ENCODE measurements at regions not wholly inside any gene's neighbourhood (a gene's known extent, or its start where the extent isn't known, plus 50 kb on each side); places are given as distances from the start of the nearest gene placed in this dataset.

DNA sequence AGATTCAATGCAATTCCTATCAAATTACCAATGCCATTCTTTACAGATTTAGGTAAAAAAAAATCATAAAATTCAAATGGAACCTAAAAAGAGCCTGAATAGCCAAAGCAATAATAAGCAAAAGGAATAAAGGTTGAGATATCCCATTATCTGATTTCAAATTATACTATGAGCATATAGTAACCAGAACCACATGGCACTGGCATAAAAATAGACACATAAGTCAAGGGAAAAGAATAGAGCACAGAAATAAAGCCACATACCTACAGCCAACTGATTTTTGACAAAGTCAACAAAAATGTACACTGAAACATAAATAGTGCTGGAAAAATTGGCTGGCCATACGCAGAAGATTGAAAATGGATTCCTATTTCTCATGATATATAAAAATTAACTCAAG lies 853.7 kb downstream of the FAT4 start:
- TF ChIP-seq, protein P1, sequence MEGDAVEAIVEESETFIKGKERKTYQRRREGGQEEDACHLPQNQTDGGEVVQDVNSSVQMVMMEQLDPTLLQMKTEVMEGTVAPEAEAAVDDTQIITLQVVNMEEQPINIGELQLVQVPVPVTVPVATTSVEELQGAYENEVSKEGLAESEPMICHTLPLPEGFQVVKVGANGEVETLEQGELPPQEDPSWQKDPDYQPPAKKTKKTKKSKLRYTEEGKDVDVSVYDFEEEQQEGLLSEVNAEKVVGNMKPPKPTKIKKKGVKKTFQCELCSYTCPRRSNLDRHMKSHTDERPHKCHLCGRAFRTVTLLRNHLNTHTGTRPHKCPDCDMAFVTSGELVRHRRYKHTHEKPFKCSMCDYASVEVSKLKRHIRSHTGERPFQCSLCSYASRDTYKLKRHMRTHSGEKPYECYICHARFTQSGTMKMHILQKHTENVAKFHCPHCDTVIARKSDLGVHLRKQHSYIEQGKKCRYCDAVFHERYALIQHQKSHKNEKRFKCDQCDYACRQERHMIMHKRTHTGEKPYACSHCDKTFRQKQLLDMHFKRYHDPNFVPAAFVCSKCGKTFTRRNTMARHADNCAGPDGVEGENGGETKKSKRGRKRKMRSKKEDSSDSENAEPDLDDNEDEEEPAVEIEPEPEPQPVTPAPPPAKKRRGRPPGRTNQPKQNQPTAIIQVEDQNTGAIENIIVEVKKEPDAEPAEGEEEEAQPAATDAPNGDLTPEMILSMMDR (IDR thresholded peaks at IDR 0.05; ENCODE audit: insufficient read depth, low read depth, low read length, missing control alignments), result no peak
- DNase-seq (ENCODE audit: low read depth), result no peak
- H3K4me3 ChIP-seq (ENCODE audit: low read depth, low read length), result no peak overlapping the region

DNA sequence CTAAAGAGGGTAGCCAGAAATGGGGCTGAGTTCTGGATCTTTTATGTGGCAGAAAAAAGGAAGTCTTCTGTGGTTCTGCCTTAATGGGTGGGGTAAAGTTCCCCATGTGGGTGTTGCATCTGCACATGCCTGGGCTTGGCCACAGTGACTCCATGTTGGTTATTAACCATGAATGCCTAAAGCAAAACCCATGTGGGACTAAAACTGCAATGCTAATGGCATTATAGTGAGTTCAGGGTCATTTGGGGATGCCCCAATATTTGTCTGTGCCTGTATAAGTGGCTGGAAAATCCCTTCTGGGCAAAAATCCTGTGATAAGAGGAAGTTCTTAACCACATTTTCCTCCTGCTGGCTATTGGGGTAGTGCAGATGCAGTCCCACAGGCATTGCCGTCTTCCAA lies 857.4 kb downstream of the FAT4 start:
- DNase-seq (ENCODE audit: low read depth), result peak; percentile 12
- TF ChIP-seq, protein P1 (IDR thresholded peaks at IDR 0.05; ENCODE audit: insufficient read depth, low read depth, low read length, missing control alignments), result no peak
- H3K4me3 ChIP-seq (ENCODE audit: low read depth, low read length), result no peak overlapping the region

DNA sequence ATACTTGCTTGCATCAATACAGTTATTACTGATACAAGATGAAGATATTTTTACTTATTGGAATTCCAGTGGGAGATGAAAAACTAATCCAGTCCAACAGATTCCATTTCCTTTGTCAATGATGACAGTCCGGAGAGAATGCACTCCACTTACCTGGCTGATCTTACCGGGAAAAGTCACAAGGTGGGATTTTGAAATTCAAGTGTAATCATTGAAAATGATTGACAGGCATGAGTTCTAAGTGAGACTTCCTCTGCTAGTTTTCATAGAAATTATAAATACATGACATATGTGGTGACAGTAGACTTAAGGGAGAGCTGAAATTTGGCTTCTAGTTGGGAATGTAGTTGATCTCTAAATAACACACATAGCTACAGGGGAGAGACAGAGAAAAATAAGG lies 859.9 kb downstream of the FAT4 start:
- no peak overlapping the region for H3K4me3 ChIP-seq (ENCODE audit: low read depth, low read length)

DNA sequence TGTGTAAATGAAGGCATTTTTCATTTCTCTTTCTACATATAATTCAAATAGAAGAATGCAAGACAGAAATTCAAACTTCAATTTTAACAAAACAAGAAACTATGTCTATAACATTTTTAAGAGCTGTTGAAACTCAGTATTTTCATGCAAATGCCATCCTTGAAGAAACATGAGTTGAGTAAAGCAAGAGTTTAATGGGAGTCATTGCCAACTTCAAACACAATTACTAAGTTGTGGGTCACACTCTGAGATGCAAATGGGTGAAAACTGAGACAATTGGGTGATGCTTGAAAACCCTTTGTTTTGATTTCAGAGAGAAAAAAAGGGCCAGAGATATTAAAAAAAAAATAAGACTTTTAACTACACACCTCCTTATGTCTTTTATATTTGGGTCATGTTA lies 865.9 kb downstream of the FAT4 start:
- DNase-seq (ENCODE audit: low read depth), result no peak
- no peak overlapping the region for H3K4me3 ChIP-seq (ENCODE audit: low read depth, low read length)
- TF ChIP-seq, protein P1 (IDR thresholded peaks at IDR 0.05; ENCODE audit: insufficient read depth, low read depth, low read length, missing control alignments), result no peak

More for the DNA sequence above, 859.9 kb downstream of the FAT4 start:
- TF ChIP-seq, protein P1 (IDR thresholded peaks at IDR 0.05; ENCODE audit: insufficient read depth, low read depth, low read length, missing control alignments), result no peak
- DNase-seq (ENCODE audit: low read depth), result no peak

DNA sequence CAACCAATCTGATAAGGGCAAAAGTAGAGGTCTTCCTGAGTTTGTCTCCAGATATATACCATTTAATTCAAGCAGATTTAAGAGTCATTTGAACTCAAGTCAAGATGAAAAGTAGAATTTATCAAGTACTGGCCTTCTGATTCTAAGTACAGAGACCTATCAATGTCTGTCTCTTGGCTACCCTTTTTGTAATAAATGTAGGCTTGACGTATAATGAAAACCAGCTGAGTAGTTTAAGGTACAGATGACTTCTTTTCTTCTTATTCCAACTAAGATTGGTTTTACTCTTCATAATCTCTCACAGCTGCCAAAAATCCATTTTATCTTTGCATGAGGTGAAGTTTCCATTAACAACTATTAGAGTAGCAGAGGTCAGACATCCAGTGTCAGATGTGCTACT lies 867.6 kb downstream of the FAT4 start:
- DNase-seq (ENCODE audit: low read depth), result no peak
- TF ChIP-seq, protein P1 (IDR thresholded peaks at IDR 0.05; ENCODE audit: insufficient read depth, low read depth, low read length, missing control alignments), result no peak
- H3K4me3 ChIP-seq (ENCODE audit: low read depth, low read length), result no peak overlapping the region

DNA sequence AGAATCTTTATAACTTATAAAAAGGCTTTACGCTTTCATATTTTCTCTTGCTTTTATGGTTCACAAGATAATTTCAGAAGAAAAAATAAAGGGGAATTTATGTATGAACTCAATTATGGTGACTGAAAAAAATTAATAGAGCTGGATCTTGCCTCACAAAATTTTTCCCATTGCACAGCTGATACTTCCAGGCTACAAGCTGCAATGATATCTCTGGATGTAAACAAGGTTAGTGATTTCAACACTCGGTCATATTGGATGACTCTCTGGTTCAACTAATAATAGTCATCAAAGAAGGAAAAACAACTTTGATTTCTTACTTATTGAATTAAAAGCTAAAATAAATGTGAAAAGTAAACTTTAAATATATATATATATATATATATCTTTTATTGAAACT lies 868.0 kb downstream of the FAT4 start:
- DNase-seq (ENCODE audit: low read depth), result no peak
- H3K4me3 ChIP-seq (ENCODE audit: low read depth, low read length), result no peak overlapping the region

DNA sequence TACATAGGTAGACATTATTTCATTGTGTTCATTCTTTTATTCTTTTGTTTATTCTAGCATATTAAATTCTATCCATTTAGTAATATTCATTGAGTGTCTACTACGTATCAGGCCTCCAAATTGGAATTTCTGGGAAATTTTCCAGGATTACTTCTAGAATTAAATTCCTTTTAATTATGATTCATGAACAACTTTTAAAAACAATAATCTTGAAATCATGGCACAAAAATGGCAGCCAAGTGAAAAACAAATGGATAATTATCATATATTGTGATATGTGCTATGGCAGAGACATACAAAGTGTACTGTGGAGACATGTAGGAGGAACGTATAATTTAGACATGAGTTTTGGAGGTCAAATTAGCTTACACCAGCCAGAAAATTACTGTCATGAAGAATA lies 868.5 kb downstream of the FAT4 start:
- DNase-seq (ENCODE audit: low read depth), result no peak
- TF ChIP-seq, protein P1 (IDR thresholded peaks at IDR 0.05; ENCODE audit: insufficient read depth, low read depth, low read length, missing control alignments), result no peak
- H3K4me3 ChIP-seq (ENCODE audit: low read depth, low read length), result no peak overlapping the region

More for the DNA sequence above, 868.0 kb downstream of the FAT4 start:
- TF ChIP-seq, protein P1 (IDR thresholded peaks at IDR 0.05; ENCODE audit: insufficient read depth, low read depth, low read length, missing control alignments), result no peak

Measured in GM12865 (cell line).